Hematopoietic multipotent progenitor cell treated with erythropoietin and hydrocortisone succinate and interleukin-3 and kit ligand, for 4 days (in vitro differentiated cells): ENCODE measurements at regions not wholly inside any gene's neighbourhood (a gene's known extent, or its start where the extent isn't known, plus 50 kb on each side); places are given as distances from the start of the nearest gene placed in this dataset.

Experiments used
- DNase-seq: peaks from one replicate; pipeline ENCODE4 v3.0.0-alpha.2; 2015

GRCh38 chr21:35352066-35352770, 303.1 kb upstream of the RUNX1 start:
- no peak for DNase-seq

GRCh38 chr21:35351434-35351833, 302.3 kb upstream of the RUNX1 start:
- DNase-seq = no peak

GRCh38 chr21:35350965-35351364, 301.9 kb upstream of the RUNX1 start:
- no peak for DNase-seq

GRCh38 chr21:35349376-35350080, 300.4 kb upstream of the RUNX1 start:
- DNase-seq = no peak

GRCh38 chr21:35348686-35349085, 299.6 kb upstream of the RUNX1 start:
- no peak for DNase-seq

GRCh38 chr21:35346697-35347096, 297.6 kb upstream of the RUNX1 start:
- peak; percentile 24 for DNase-seq

- DNase-seq = no peak
These were observed 296.9 kb upstream of the RUNX1 start for GRCh38 chr21:35345954-35346353.

- DNase-seq = no peak
These were observed 295.5 kb upstream of the RUNX1 start for GRCh38 chr21:35344582-35344981.

GRCh38 chr21:35343046-35343819, 294.1 kb upstream of the RUNX1 start:
- DNase-seq = peak; percentile 23

GRCh38 chr21:35342440-35342839, 293.3 kb upstream of the RUNX1 start:
- peak; percentile 22 for DNase-seq

GRCh38 chr21:35340273-35340672, 291.2 kb upstream of the RUNX1 start:
- DNase-seq = no peak

- no peak for DNase-seq
These were observed 290.0 kb upstream of the RUNX1 start for GRCh38 chr21:35338881-35339632.

- no peak for DNase-seq
These were observed 289.2 kb upstream of the RUNX1 start for GRCh38 chr21:35338281-35338680.

GRCh38 chr21:35337573-35337972, 288.5 kb upstream of the RUNX1 start:
- DNase-seq = no peak

- peak; percentile 74 for DNase-seq
These were observed 287.4 kb upstream of the RUNX1 start for GRCh38 chr21:35336534-35336933.

GRCh38 chr21:35335951-35336446, 286.9 kb upstream of the RUNX1 start:
- DNase-seq = no peak

GRCh38 chr21:35333831-35334618, 284.9 kb upstream of the RUNX1 start:
- peak; percentile 80 for DNase-seq

- no peak for DNase-seq
These were observed 283.8 kb upstream of the RUNX1 start for GRCh38 chr21:35332841-35333426.

- DNase-seq = no peak
These were observed 281.0 kb upstream of the RUNX1 start for GRCh38 chr21:35329940-35330660.

- DNase-seq = no peak
These were observed 279.9 kb upstream of the RUNX1 start for GRCh38 chr21:35328856-35329455.
